Upper lobe of left lung (tissue), 6 donors: ENCODE measurements at regions not wholly inside any gene's neighbourhood (a gene's known extent, or its start where the extent isn't known, plus 50 kb on each side); places are given as distances from the start of the nearest gene placed in this dataset.

Source experiments
- ATAC-seq, 2 donors: fragments of 200-7000 bp; cut with Tn5 transposase; one replicate each; pipeline ENCODE4 v1.9.1; 2022; ENCODE audit warnings: mild to moderate bottlenecking in 2 of 2, moderate library complexity in 2 of 2; ENCODE audit not compliant: low FRiP score in 2 of 2
- DNase-seq, 2 donors: peaks; one replicate each; pipeline ENCODE4 v3.0.0-alpha.2; 2019 to 2020
- H3K27ac ChIP-seq, 4 donors: fragments of 200-600 bp; sonication (generic); one replicate each; pipeline ENCODE4 v1.5.1; 2016 to 2019
- H3K27me3 ChIP-seq, 4 donors: fragments of 200-600 bp; sonication (generic); one replicate each; pipeline ENCODE4 v1.5.1; 2017 to 2019
- H3K36me3 ChIP-seq, 4 donors: fragments of 200-600 bp; sonication (generic); one replicate each; pipeline ENCODE4 v1.5.1; 2016 to 2019
- H3K4me1 ChIP-seq, 4 donors: fragments of 200-600 bp; sonication (generic); one replicate each; pipeline ENCODE4 v1.5.1; 2018 to 2019
- H3K4me3 ChIP-seq, 4 donors: fragments of 200-600 bp; sonication (generic); one replicate each; pipeline ENCODE4 v1.5.1; 2017 to 2019; ENCODE audit warnings: mild to moderate bottlenecking in 2 of 4, moderate library complexity in 1 of 4
- H3K9me3 ChIP-seq, 4 donors: fragments of 200-600 bp; sonication (generic); one replicate each; pipeline ENCODE4 v1.5.1; 2018 to 2019
- CTCF ChIP-seq, 6 experiments: fragments of 450-650 bp in 4 of 6; fragments of 200-600 bp in 2 of 6; sonication (generic) in 2 of 6; IDR thresholded peaks; one replicate each; pipeline ENCODE4 v1.5.1; 2016 to 2019; ENCODE audit warnings: antibody characterized with exemption in 6 of 6
- EP300 ChIP-seq, 4 donors: sonication (generic); formaldehyde crosslinking; IDR thresholded peaks; one replicate each; pipeline ENCODE4 v1.5.1; 2017; ENCODE audit warnings: antibody characterized with exemption in 4 of 4, control low read depth in 2 of 4
- POLR2A ChIP-seq, 4 donors: fragments of 450-650 bp; IDR thresholded peaks; one replicate each; pipeline ENCODE4 v1.5.1; 2016 to 2017; ENCODE audit warnings: antibody characterized with exemption in 4 of 4, mild to moderate bottlenecking in 2 of 4
- POLR2AphosphoS5 ChIP-seq, 2 donors: sonication (generic); formaldehyde crosslinking; IDR thresholded peaks; one replicate each; pipeline ENCODE4 v1.5.1; 2017; ENCODE audit warnings: antibody characterized with exemption in 2 of 2
- WGBS, 2 donors: methylation state at CpG; one replicate each; pipeline ENCODE4 v1.1.5; 2017 to 2018; 5-methylcytosine and 5-hydroxymethylcytosine counted together
- donor health status: DM: no; HTN: no; CAD: no; lungs with moderate emphysema.
- donor health status: DM: no; HTN: yes; CAD: no; lungs with severe emphysema.

- TF ChIP-seq EP300 (IDR thresholded peaks at IDR 0.05), result no peak
- ATAC-seq, result peak; percentile 3 to 41
These were observed 263.5 kb downstream of the FOXO1 start for GRCh38 chr13:40402931-40403431.

GRCh38 chr13:40403509-40404241 lies 262.8 kb downstream of the FOXO1 start:
- DNase-seq, result no peak
- 86% methylated on average over 17 of the region's 17 CpGs for WGBS, 2 donors
- H3K4me1 ChIP-seq, result peaks cover 19 to 41% (median 21%) of the 10 kb centered on the region in 4 donors
- ATAC-seq, result no peak
- H3K9me3 ChIP-seq, result no peaks in the 10 kb centered on the region
- TF ChIP-seq CTCF (IDR thresholded peaks at IDR 0.05) (no peak), POLR2AphosphoS5 (IDR thresholded peaks at IDR 0.05) (no peak), EP300 (IDR thresholded peaks at IDR 0.05) (no peak), POLR2A (IDR thresholded peaks at IDR 0.05) (no peak)
- peak overlapping the region; percentile 18 to 76 (median 52) for H3K27ac ChIP-seq
- no peak overlapping the region for H3K4me3 ChIP-seq
- H3K27me3 ChIP-seq, result no peaks in the 10 kb centered on the region
- no peaks in the 10 kb centered on the region for H3K36me3 ChIP-seq

More at GRCh38 chr13:40402931-40403431, 263.5 kb downstream of the FOXO1 start:
- Histone ChIP-seq H3K27me3 (no peaks in the 10 kb centered on the region), H3K4me1 (peaks cover 19 to 41% (median 21%) of the 10 kb centered on the region in 4 donors), H3K27ac (peak overlapping the region; percentile 18 to 76 (median 52)), H3K36me3 (no peaks in the 10 kb centered on the region), H3K4me3 (no peak overlapping the region), H3K9me3 (no peaks in the 10 kb centered on the region)
- DNase-seq, result no peak
- WGBS, 2 donors, result 40 to 71% methylated on average over 4 to 9 of the region's 9 CpGs

- no peak for ATAC-seq
- TF ChIP-seq POLR2AphosphoS5 (IDR thresholded peaks at IDR 0.05), result no peak
- no peak for TF ChIP-seq EP300 (IDR thresholded peaks at IDR 0.05)
- TF ChIP-seq POLR2A (IDR thresholded peaks at IDR 0.05), result no peak
- TF ChIP-seq CTCF (IDR thresholded peaks at IDR 0.05), result no peak
- peak overlapping the region in 3 of 4 donors; percentile 45 to 76 (median 59) for H3K27ac ChIP-seq
- no peak for DNase-seq
- 88 to 96% methylated on average over 6 of the region's 6 CpGs for WGBS, 2 donors
- no peaks in the 10 kb centered on the region for H3K36me3 ChIP-seq
- H3K27me3 ChIP-seq, result no peaks in the 10 kb centered on the region
- H3K4me3 ChIP-seq, result no peak overlapping the region
- H3K4me1 ChIP-seq, result peaks cover 19 to 41% (median 21%) of the 10 kb centered on the region in 4 donors
- H3K9me3 ChIP-seq, result no peaks in the 10 kb centered on the region
These were observed 262.0 kb downstream of the FOXO1 start for GRCh38 chr13:40404407-40404806.

DNA sequence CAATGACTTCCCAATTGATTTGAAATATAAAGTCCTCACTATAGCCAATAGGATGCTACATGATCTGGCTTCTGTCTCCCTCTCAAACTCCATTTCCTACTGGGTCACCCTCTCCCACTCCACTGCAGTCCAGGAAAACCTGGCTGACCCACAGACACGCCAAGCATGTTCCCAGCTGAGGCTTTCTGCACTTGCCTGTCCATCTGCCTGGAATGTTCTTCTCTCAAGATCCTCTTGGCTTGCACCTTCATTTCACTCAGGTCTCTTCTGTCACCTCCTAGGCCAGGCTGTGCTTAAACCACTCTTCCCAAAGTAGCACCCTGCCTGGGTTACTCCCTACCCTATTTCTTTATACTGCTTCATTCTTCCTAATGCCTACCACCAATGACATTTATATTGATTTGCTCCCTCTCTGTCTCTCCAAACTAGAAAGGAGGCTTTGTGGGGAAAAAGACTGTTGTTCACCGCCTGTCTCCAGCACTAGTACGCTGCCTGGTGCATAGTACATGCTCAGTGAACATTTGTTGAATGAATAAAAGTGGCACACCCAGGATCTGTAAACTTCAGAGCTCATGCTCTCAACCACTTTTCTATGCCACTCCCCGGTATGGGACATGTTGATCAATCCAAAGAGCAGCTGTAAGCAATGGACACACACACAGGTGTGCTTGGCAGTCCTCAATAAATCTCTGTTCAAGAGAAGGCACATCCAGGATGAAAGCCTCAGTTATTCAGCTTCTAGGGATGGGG lies 261.3 kb downstream of the FOXO1 start:
- Histone ChIP-seq H3K9me3 (no peaks in the 10 kb centered on the region), H3K27me3 (no peaks in the 10 kb centered on the region), H3K27ac (peak overlapping the region in 2 of 4 donors; percentile 45 to 76), H3K4me1 (peaks cover 19 to 41% (median 21%) of the 10 kb centered on the region in 4 donors), H3K4me3 (no peak overlapping the region), H3K36me3 (no peaks in the 10 kb centered on the region)
- no peak for ATAC-seq
- no peak for TF ChIP-seq POLR2A (IDR thresholded peaks at IDR 0.05)
- no peak for TF ChIP-seq EP300 (IDR thresholded peaks at IDR 0.05)
- TF ChIP-seq CTCF (IDR thresholded peaks at IDR 0.05), result no peak
- TF ChIP-seq POLR2AphosphoS5 (IDR thresholded peaks at IDR 0.05), result no peak
- no peak for DNase-seq
- 97 to 98% methylated on average over 4 of the region's 4 CpGs for WGBS, 2 donors

DNA sequence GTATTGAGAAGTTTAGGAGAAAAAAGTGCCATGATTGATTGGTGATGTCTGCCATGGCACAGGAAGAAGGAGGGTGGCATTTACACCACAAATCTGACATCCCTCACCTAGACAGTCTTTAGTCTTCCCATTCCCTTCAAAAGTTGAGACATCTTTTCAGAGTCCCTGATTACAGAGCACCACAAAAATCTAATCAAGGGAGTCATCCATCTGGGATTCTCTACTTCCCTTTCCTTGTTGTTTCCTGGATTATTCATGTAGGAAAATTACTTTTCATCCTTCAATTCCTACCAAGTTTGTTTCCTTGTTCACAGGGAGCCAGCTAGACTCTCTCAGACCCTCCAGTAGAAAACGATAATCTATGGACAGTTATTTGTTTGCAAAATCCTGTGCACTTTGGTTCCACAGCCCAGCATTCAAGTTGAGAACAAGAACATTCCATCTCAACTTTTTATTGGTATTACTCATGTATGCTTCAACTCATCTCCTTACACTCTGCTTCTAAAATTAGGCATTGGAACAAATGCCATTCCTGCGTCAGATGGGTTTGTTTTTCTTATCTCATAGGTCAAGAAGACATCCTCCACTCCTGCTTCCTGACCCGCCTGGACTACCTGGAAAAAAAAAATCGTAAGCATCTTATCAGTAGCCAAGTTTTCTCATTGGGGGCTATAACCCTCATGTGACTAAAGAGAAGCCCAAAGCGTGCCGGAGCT lies 259.9 kb downstream of the FOXO1 start:
- TF ChIP-seq EP300 (IDR thresholded peaks at IDR 0.05) (peak in 2 of 4 donors; percentile 52 to 65), POLR2AphosphoS5 (IDR thresholded peaks at IDR 0.05) (peak in 1 of 2 donors; percentile 50), CTCF (IDR thresholded peaks at IDR 0.05) (no peak)
- WGBS, 2 donors, result 63 to 64% methylated on average over 6 of the region's 6 CpGs
- DNase-seq (no peak), ATAC-seq (peak in 1 of 2 donors; percentile 22)
- Histone ChIP-seq H3K9me3 (peaks cover 0 to 6% (median 0%) of the 10 kb centered on the region in 4 donors), H3K27me3 (no peaks in the 10 kb centered on the region), H3K4me3 (no peak overlapping the region), H3K4me1 (peaks cover 19 to 36% (median 19%) of the 10 kb centered on the region in 4 donors), H3K36me3 (no peaks in the 10 kb centered on the region), H3K27ac (peak overlapping the region; percentile 40 to 76 (median 54))
